KMS-11 (cell line): ENCODE measurements at regions not wholly inside any gene's neighbourhood (a gene's known extent, or its start where the extent isn't known, plus 50 kb on each side); places are given as distances from the start of the nearest gene placed in this dataset.

ENCODE experiments used
- H2AFZ ChIP-seq: fragments of 200-600 bp; sonication (generic); 2 replicates; pipeline ENCODE4 v1.6.1; 2016; ENCODE audit warnings: antibody characterized with exemption, mixed run types, low read depth
- H3K27ac ChIP-seq: fragments of 200-600 bp; sonication (generic); 2 replicates; pipeline ENCODE4 v1.6.1; 2016; ENCODE audit warnings: mild to moderate bottlenecking, mixed run types
- H3K27me3 ChIP-seq: fragments of 200-600 bp; sonication (generic); 2 replicates; pipeline ENCODE4 v1.6.1; 2017; ENCODE audit warnings: mild to moderate bottlenecking, low read depth, mixed run types, moderate library complexity; ENCODE audit not compliant: insufficient read depth
- H3K36me3 ChIP-seq: fragments of 200-600 bp; sonication (generic); 2 replicates; pipeline ENCODE4 v1.6.1; 2017; ENCODE audit warnings: mild to moderate bottlenecking, mixed run types; ENCODE audit not compliant: insufficient read depth
- H3K4me1 ChIP-seq: fragments of 200-600 bp; sonication (generic); 2 replicates; pipeline ENCODE4 v1.6.1; 2016; ENCODE audit warnings: mild to moderate bottlenecking, low read depth, mixed run types; ENCODE audit not compliant: poor library complexity, severe bottlenecking
- H3K4me2 ChIP-seq: fragments of 200-600 bp; sonication (generic); 2 replicates; pipeline ENCODE4 v1.7.0; 2016; ENCODE audit warnings: mild to moderate bottlenecking, mixed run types
- H3K4me3 ChIP-seq: fragments of 200-600 bp; sonication (generic); IDR thresholded peaks from 2 replicates; pipeline ENCODE4 v1.6.1; 2017; ENCODE audit warnings: low read depth, low read length, mixed read lengths; ENCODE audit not compliant: insufficient read depth
- H3K79me2 ChIP-seq: fragments of 200-600 bp; sonication (generic); 2 replicates; pipeline ENCODE4 v1.6.1; 2016; ENCODE audit warnings: low read depth, mixed run types; ENCODE audit not compliant: insufficient read depth
- H3K9ac ChIP-seq: fragments of 200-600 bp; sonication (generic); 2 replicates; pipeline ENCODE4 v1.6.1; 2016; ENCODE audit warnings: mild to moderate bottlenecking, mixed run types
- H4K20me1 ChIP-seq: fragments of 200-600 bp; sonication (generic); 2 replicates; pipeline ENCODE4 v1.6.1; 2016; ENCODE audit warnings: mild to moderate bottlenecking, mixed run types; ENCODE audit not compliant: insufficient read depth
- CTCF ChIP-seq: fragments of 200-600 bp; sonication (generic); conservative IDR thresholded peaks from 2 replicates; pipeline ENCODE4 v1.6.1; 2017; ENCODE audit warnings: low read depth, mild to moderate bottlenecking, antibody characterized with exemption, low read length, moderate library complexity, mixed read lengths

DNA sequence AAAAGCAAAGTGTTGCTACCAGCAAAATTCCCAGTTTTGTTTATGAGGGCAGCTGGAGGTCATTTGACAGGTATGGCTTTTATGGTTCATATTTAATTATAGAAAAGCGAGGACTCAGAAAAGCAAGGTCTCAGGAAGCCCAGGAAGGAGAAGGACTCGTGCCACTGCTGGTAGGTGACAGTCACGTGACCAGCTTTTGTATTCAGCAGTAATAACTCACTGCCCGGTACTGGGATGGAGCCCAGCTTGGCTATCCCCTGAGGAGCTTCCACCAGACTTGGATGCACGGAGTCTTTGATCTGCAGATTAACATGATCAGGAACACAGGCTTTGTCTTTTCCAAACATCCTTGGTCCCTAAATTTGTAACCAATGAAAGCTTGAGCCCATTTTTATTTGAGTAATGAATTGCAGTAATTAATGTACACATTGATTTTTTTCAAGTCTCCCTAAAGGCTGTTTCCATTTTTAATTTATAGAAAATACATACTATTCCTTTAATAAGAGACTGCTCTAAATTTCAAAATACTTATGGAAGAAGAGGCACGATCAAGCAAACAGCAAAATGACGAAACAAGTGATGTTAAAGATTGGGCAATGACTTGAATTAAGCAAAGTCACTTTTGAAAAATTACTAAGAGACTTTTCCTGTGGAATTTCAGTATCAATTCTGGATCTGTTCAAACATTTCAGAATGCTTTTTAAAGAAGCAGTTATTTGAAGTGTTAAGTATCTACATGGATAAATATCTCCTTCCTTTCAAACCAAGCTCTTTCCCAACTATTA, 251.7 kb upstream of the HNRNPA3 start:
- Histone ChIP-seq H3K4me2 (peak overlapping the region; percentile 43), H3K27ac (peak overlapping the region; percentile 28; the same call in 1 of the 2 replicates), H3K9ac (no peak overlapping the region), H3K79me2 (no peaks in the 10 kb centered on the region), H2AFZ (peak overlapping the region; percentile 14; the same call in 1 of the 2 replicates), H3K4me1 (peaks cover 51% of the 10 kb centered on the region), H3K27me3 (no peaks in the 10 kb centered on the region), H3K36me3 (no peaks in the 10 kb centered on the region), H4K20me1 (no peaks in the 10 kb centered on the region), H3K4me3 (peak overlapping the region; percentile 23)
- no peak for TF ChIP-seq CTCF

- H3K4me1 ChIP-seq, result peaks cover 41% of the 10 kb centered on the region
- no peak overlapping the region for H2AFZ ChIP-seq
- H3K4me2 ChIP-seq, result no peak overlapping the region; the same call in 1 of the 2 replicates
- no peak overlapping the region for H3K27ac ChIP-seq
- H3K4me3 ChIP-seq, result no peak overlapping the region
- H3K27me3 ChIP-seq, result no peaks in the 10 kb centered on the region
- no peak for TF ChIP-seq CTCF
- H3K36me3 ChIP-seq, result no peaks in the 10 kb centered on the region
- no peaks in the 10 kb centered on the region for H4K20me1 ChIP-seq
- H3K79me2 ChIP-seq, result no peaks in the 10 kb centered on the region
- H3K9ac ChIP-seq, result no peak overlapping the region
These were observed 250.6 kb upstream of the HNRNPA3 start for GRCh38 chr2:176961775-176962619.

GRCh38 chr2:176963568-176964287, 248.9 kb upstream of the HNRNPA3 start:
- Histone ChIP-seq H4K20me1 (no peaks in the 10 kb centered on the region), H2AFZ (no peak overlapping the region), H3K4me3 (no peak overlapping the region), H3K4me1 (peaks cover 30% of the 10 kb centered on the region), H3K9ac (no peak overlapping the region), H3K36me3 (no peaks in the 10 kb centered on the region), H3K27me3 (no peaks in the 10 kb centered on the region), H3K79me2 (no peaks in the 10 kb centered on the region), H3K27ac (no peak overlapping the region), H3K4me2 (no peak overlapping the region)
- TF ChIP-seq CTCF, result no peak

DNA sequence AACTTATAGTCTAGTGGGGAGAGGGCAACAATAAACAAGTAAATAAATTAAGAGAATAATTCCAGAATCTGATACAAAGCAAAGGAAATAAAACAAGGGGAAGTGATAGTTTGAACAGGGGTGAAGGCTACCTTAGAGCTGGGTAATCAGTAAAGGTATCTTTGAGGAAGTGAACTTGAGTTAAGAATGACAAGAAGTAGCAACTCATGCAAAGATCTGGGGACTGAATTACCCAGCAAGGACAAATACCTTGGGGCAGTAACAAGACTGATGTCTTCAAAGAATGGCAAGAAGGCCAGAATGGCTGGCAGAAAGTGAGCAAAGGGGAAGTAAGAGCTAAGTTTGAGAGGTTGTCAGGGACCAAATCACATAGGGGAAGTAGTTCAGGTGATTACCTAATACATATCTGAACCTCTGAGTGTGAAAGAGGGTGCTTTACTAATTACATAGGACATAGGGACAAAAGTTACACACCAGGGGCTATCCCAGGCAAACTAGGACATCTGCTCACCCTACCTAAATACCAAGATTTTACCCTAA, 244.6 kb upstream of the HNRNPA3 start:
- no peak overlapping the region for H3K4me3 ChIP-seq

More for the DNA sequence above, 244.6 kb upstream of the HNRNPA3 start:
- H3K9ac ChIP-seq, result no peak overlapping the region
- no peaks in the 10 kb centered on the region for H3K79me2 ChIP-seq
- H2AFZ ChIP-seq, result no peak overlapping the region
- no peak for TF ChIP-seq CTCF
- H3K27ac ChIP-seq, result no peak overlapping the region
- H3K36me3 ChIP-seq, result no peaks in the 10 kb centered on the region
- no peaks in the 10 kb centered on the region for H3K27me3 ChIP-seq
- peaks cover 14% of the 10 kb centered on the region for H3K4me1 ChIP-seq
- no peaks in the 10 kb centered on the region for H4K20me1 ChIP-seq
- H3K4me2 ChIP-seq, result no peak overlapping the region
